PC-3 (cell line): ENCODE measurements at regions not wholly inside any gene's neighbourhood (a gene's known extent, or its start where the extent isn't known, plus 50 kb on each side); places are given as distances from the start of the nearest gene placed in this dataset.
"Not testable (repeated sequence)": the region's sequence is repeated elsewhere in the genome, so short reads cannot be mapped to it uniquely, and the experiment has no call there.

ENCODE experiments used
- ATAC-seq: fragments of 200-7000 bp; cut with Tn5 transposase; 2 replicates; pipeline ENCODE4 v1.9.1; 2020; ENCODE audit warnings: mild to moderate bottlenecking, moderate library complexity
- BruUV-seq: library from RNA; stranded (reverse); fragments of 400-500 nt; replicated peaks from 2 replicates; lab custom pipeline; 2021; lab: Mats Ljungman, UMichigan
- CTCF ChIA-PET: fragments of 300-600 bp; sonication (Branson Sonifier 250); formaldehyde crosslinking; loops from one replicate; lab custom pipeline; 2022; ENCODE audit warnings: antibody characterized with exemption; lab: Charles Lee
- POLR2A ChIA-PET: fragments of 300-600 bp; sonication (Branson Sonifier 250); formaldehyde crosslinking; loops from one replicate; lab custom pipeline; 2022; ENCODE audit warnings: antibody characterized with exemption; ENCODE audit not compliant: unreplicated experiment; lab: Charles Lee
- DNase-seq: peaks from one replicate; pipeline ENCODE4 v3.0.0-alpha.2; 2015
- H2AFZ ChIP-seq: fragments of 300-600 bp; sonication (generic); 2 replicates; pipeline ENCODE4 v1.6.0; 2016; ENCODE audit warnings: antibody characterized with exemption, low read length
- H3F3A ChIP-seq: fragments of 300-600 bp; sonication (generic); one replicate; pipeline ENCODE4 v1.6.0; 2017; ENCODE audit warnings: antibody characterized with exemption, low read length, control low read depth, mild to moderate bottlenecking; ENCODE audit not compliant: unreplicated experiment
- H3K27ac ChIP-seq: fragments of 300-600 bp; sonication (generic); 2 replicates; pipeline ENCODE4 v1.5.1; 2016; ENCODE audit warnings: mild to moderate bottlenecking, low read length
- H3K27me3 ChIP-seq: fragments of 300-600 bp; sonication (generic); 2 replicates; pipeline ENCODE4 v1.6.1; 2016; ENCODE audit warnings: low read length, mixed read lengths
- H3K36me3 ChIP-seq: fragments of 300-600 bp; sonication (generic); 2 replicates; pipeline ENCODE4 v1.6.1; 2016; ENCODE audit warnings: low read depth, mixed run types, low read length, mixed read lengths
- H3K4me1 ChIP-seq: fragments of 300-600 bp; sonication (generic); 2 replicates; pipeline ENCODE4 v1.5.1; 2016; ENCODE audit warnings: low read length; ENCODE audit not compliant: insufficient read depth
- H3K4me2 ChIP-seq: fragments of 300-600 bp; sonication (generic); 2 replicates; pipeline ENCODE4 v1.6.0; 2016; ENCODE audit warnings: low read length
- H3K4me3 ChIP-seq: fragments of 300-600 bp; sonication (generic); 2 replicates; pipeline ENCODE4 v1.5.1; 2016; ENCODE audit warnings: mild to moderate bottlenecking, low read length, mixed read lengths
- H3K79me2 ChIP-seq: fragments of 300-600 bp; sonication (generic); 2 replicates; pipeline ENCODE4 v1.6.1; 2017; ENCODE audit warnings: low read length, mixed read lengths
- H3K9ac ChIP-seq: fragments of 300-600 bp; sonication (generic); 2 replicates; pipeline ENCODE4 v1.6.0; 2016; ENCODE audit warnings: mild to moderate bottlenecking, low read length
- H3K9me2 ChIP-seq: fragments of 300-600 bp; sonication (generic); replicated peaks from 2 replicates; pipeline ENCODE4 v1.6.1; 2016; ENCODE audit warnings: mixed run types, low read length, mixed read lengths
- H3K9me3 ChIP-seq: fragments of 300-600 bp; sonication (generic); 2 replicates; pipeline ENCODE4 v1.6.1; 2016; ENCODE audit warnings: low read length, mixed read lengths
- H4K20me1 ChIP-seq: fragments of 300-600 bp; sonication (generic); 2 replicates; pipeline ENCODE4 v1.6.1; 2016; ENCODE audit warnings: low read length, mixed read lengths
- EZH2 ChIP-seq: fragments of 300-600 bp; sonication (generic); IDR thresholded peaks from one replicate; pipeline ENCODE4 v1.6.1; 2017; ENCODE audit warnings: antibody characterized with exemption, mild to moderate bottlenecking, low read length; ENCODE audit not compliant: unreplicated experiment
- EZH2phosphoT487 ChIP-seq: fragments of 300-600 bp; sonication (generic); IDR thresholded peaks from 2 replicates; pipeline ENCODE4 v1.6.1; 2018; ENCODE audit warnings: mild to moderate bottlenecking, antibody characterized with exemption, low read length, borderline replicate concordance
- intact Hi-C: fragments of 100-400 bp; cut with micrococcal nuclease; formaldehyde crosslinking; loops from 2 replicates; pipeline ENCODE4 v1.9.0; 2023
- TF ChIP-seq, protein P1 (sequence below): fragments of 300-600 bp; sonication (generic); conservative IDR thresholded peaks from 2 replicates; pipeline ENCODE4 v1.5.1; 2017; ENCODE audit warnings: antibody characterized with exemption, low read depth, mild to moderate bottlenecking, low read length

DNA sequence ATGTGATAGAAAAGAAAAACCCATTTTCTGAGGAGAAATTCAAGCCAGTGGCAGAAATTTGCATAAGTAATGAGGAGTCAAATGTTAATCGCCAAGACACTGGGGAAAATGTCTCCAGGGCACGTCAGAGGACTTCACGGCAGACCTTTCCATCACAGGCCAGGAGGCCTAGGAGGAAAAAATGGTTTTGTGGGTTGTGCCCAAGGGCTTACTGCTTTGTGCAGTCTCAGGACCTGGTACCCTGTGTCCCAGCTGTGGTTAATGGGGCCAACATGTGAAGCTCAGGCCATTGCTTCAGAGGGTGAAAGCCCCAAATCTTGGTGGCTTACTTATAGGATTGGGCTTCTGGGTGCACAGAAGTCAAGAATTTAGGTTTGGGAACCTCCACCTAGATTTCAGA, 54.8 kb upstream of the ADAMTS2 start:
- H2AFZ ChIP-seq = no peak overlapping the region
- no peak overlapping the region for H3K9ac ChIP-seq
- BruUV-seq = no TSS peak
- ChIA-PET CTCF (no interaction called here), POLR2A (no interaction called here)
- H3K9me3 ChIP-seq = peaks cover 16% of the 10 kb centered on the region; the same call in 1 of the 2 replicates
- H3K79me2 ChIP-seq = no peaks in the 10 kb centered on the region
- no peaks in the 10 kb centered on the region for H3K4me1 ChIP-seq
- no peak overlapping the region for H3K27ac ChIP-seq
- DNase-seq (no peak), ATAC-seq (no peak)
- no peaks in the 10 kb centered on the region for H3K27me3 ChIP-seq
- TF ChIP-seq, protein P1, sequence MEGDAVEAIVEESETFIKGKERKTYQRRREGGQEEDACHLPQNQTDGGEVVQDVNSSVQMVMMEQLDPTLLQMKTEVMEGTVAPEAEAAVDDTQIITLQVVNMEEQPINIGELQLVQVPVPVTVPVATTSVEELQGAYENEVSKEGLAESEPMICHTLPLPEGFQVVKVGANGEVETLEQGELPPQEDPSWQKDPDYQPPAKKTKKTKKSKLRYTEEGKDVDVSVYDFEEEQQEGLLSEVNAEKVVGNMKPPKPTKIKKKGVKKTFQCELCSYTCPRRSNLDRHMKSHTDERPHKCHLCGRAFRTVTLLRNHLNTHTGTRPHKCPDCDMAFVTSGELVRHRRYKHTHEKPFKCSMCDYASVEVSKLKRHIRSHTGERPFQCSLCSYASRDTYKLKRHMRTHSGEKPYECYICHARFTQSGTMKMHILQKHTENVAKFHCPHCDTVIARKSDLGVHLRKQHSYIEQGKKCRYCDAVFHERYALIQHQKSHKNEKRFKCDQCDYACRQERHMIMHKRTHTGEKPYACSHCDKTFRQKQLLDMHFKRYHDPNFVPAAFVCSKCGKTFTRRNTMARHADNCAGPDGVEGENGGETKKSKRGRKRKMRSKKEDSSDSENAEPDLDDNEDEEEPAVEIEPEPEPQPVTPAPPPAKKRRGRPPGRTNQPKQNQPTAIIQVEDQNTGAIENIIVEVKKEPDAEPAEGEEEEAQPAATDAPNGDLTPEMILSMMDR = no peak
- no peak for TF ChIP-seq EZH2
- no peak for TF ChIP-seq EZH2phosphoT487
- H3K36me3 ChIP-seq = no peaks in the 10 kb centered on the region
- no peaks in the 10 kb centered on the region for H3K9me2 ChIP-seq
- H3F3A ChIP-seq = no peaks in the 10 kb centered on the region
- H3K4me2 ChIP-seq = no peak overlapping the region
- no peaks in the 10 kb centered on the region for H4K20me1 ChIP-seq
- H3K4me3 ChIP-seq = no peak overlapping the region
- intact Hi-C loops = no loop called here

DNA sequence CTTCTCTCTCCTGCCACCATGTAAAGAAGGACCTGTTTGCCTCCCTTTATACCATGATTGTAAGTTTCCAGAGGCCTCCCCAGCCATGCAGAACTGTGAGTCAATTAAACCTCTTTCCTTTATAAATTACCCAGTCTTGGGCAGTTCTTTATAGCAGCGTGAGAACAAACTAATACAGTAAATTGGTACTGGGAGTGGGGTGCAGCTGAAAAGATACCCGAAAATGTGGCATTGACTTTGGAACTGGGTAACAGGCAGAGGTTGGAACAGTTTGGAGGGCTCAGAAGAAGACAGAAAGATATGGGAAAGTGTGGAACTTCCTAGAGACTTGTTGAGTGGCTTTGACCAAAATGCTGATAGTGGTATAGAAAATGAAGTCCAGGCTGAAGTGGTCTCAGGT, 54.1 kb upstream of the ADAMTS2 start:
- ATAC-seq, H3K9ac ChIP-seq, H3K27me3 ChIP-seq, H3K27ac ChIP-seq, H3K4me2 ChIP-seq, H3K79me2 ChIP-seq, H3K4me3 ChIP-seq, BruUV-seq, H3F3A ChIP-seq, H4K20me1 ChIP-seq, intact Hi-C loops, H3K9me2 ChIP-seq, DNase-seq, CTCF ChIA-PET, H2AFZ ChIP-seq, H3K36me3 ChIP-seq, POLR2A ChIA-PET, H3K4me1 ChIP-seq: not testable (repeated sequence)
- H3K9me3 ChIP-seq = peaks cover 16% of the 10 kb centered on the region; the same call in 1 of the 2 replicates

DNA sequence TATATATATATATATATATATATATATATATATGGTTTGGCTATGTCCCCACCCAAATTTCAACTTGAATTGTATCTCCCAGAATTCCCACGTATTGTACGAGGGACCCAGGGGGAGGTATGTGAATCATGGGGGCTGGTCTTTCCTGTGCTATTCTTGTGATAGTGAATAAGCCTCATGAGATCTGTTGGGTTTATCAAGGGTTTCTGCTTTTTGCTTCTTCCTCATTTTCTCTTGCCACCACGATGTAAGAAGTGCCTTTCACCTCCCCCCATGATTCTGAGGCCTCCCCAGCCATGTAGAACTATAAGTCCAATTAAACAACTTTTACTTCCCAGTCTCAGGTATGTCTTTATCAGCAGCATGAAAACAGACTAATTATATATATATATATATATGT, 52.3 kb upstream of the ADAMTS2 start:
- H4K20me1 ChIP-seq = no peaks in the 10 kb centered on the region
- no peaks in the 10 kb centered on the region for H3K79me2 ChIP-seq
- peaks cover 17% of the 10 kb centered on the region; the same call in 1 of the 2 replicates for H3K9me3 ChIP-seq
- no peaks in the 10 kb centered on the region for H3K27me3 ChIP-seq
- H2AFZ ChIP-seq = no peak overlapping the region
- TF ChIP-seq, protein P1 = no peak
- no peak for TF ChIP-seq EZH2
- no peak for TF ChIP-seq EZH2phosphoT487
- no peak overlapping the region for H3K9ac ChIP-seq
- no peaks in the 10 kb centered on the region for H3K36me3 ChIP-seq
- no peak overlapping the region for H3K4me2 ChIP-seq
- POLR2A ChIA-PET = no interaction called here
- H3K4me3 ChIP-seq = no peak overlapping the region
- no peak overlapping the region for H3K27ac ChIP-seq
- CTCF ChIA-PET = no interaction called here
- no peaks in the 10 kb centered on the region for H3K4me1 ChIP-seq
- no peak for DNase-seq
- no peak for ATAC-seq
- no peaks in the 10 kb centered on the region for H3K9me2 ChIP-seq
- H3F3A ChIP-seq = no peaks in the 10 kb centered on the region
- no TSS peak for BruUV-seq
- intact Hi-C loops = no loop called here
